GM19438 (cell line): ENCODE measurements at regions not wholly inside any gene's neighbourhood (a gene's known extent, or its start where the extent isn't known, plus 50 kb on each side); places are given as distances from the start of the nearest gene placed in this dataset.

Experiments used
- ATAC-seq: cut with Tn5 transposase; IDR thresholded peaks from one replicate; pipeline ENCODE4 v1.9.1; 2021; ENCODE audit warnings: low read depth; ENCODE audit not compliant: unreplicated experiment

DNA sequence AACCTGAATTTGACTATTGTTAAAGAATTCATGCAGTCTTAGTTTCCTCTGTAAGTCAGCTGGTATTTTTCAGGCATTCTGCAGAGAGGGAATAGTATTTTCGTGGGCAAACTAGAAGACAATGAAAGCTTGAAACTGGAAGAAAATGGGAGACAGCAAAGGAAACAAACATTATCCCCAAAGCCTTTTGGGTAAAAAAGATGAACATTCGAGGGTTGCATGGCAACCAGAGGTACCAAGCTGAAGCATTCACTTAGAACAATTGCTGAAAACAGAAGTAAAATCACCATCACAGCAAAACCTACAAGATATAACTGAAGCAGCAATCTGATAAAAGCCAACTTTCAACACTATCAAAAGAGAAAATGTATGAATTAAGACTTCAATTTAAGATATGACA lies 233.7 kb downstream of the SCG2 start:
- no peak for ATAC-seq

DNA sequence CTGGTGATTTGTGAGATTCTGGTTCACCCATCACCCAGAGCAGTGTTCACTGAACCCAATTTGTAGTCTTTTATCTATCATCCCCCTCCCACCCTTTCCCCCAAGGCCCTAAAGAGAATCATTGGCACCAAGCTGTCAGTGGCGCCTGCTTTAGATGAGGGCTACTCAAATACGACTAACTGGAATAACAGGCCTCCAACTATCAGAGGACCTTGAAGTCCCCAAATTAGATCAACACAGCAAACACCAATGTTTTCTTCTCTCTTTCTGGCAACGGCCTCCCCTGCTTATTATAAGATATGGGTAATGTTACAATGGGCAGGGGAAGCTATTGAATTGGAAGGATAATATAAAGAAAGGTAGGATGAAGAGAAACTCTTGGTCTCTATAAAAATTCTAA lies 232.3 kb downstream of the SCG2 start:
- ATAC-seq: no peak

GRCh38 chr2:223383315-223383714 lies 218.8 kb downstream of the SCG2 start:
- no peak for ATAC-seq

- ATAC-seq: no peak
Measured at GRCh38 chr2:223386189-223386588, 216.0 kb downstream of the SCG2 start.

- ATAC-seq: no peak
Measured at GRCh38 chr2:223386984-223387383, 215.2 kb downstream of the SCG2 start.

GRCh38 chr2:223389624-223390023 lies 212.5 kb downstream of the SCG2 start:
- no peak for ATAC-seq

DNA sequence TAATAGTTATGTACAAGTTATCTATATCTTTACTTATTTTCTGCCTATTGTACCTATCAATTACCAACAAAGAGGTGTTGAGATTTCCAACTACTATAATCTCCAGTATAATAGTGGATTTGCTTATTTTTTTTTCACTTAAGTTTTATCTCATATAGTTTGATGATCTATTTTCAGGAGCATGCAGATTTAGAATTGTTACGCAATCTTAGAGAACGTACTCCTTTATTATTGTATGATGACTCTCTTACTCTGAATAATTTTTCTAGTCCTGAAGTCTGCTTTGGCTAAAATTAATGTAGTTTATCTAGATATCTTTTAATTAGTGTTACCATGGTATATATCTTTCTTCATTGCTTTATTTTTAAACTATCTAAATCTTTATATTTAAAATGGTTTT lies 205.2 kb downstream of the SCG2 start:
- ATAC-seq: no peak

GRCh38 chr2:223399357-223399957 lies 202.7 kb downstream of the SCG2 start:
- ATAC-seq: no peak

DNA sequence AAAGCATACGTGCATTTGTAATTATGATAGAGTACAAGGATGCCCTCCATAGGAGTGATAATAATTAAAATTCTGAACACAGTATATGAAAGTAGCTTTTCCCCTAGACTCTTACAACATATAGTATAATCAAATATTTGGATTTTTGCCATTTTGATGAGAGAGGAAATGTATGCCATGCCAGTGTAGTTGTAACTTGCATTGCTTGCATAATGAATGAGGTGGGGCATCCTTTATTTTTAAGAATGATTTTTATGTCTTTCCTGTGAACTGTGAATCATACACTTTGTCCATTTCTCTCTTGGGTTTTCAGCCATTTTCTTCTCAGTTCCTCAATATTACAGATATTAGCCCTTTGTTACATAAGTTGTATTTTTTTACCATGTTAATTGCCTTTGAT lies 197.5 kb downstream of the SCG2 start:
- no peak for ATAC-seq

GRCh38 chr2:223414646-223415045 lies 187.5 kb downstream of the SCG2 start:
- ATAC-seq: no peak

GRCh38 chr2:223415071-223415470 lies 187.1 kb downstream of the SCG2 start:
- no peak for ATAC-seq

- no peak for ATAC-seq
Measured at GRCh38 chr2:223416815-223417610, 185.1 kb downstream of the SCG2 start.

- ATAC-seq: no peak
Measured at GRCh38 chr2:223418131-223418530, 184.0 kb downstream of the SCG2 start.

GRCh38 chr2:223418604-223419199 lies 183.5 kb downstream of the SCG2 start:
- ATAC-seq: no peak

DNA sequence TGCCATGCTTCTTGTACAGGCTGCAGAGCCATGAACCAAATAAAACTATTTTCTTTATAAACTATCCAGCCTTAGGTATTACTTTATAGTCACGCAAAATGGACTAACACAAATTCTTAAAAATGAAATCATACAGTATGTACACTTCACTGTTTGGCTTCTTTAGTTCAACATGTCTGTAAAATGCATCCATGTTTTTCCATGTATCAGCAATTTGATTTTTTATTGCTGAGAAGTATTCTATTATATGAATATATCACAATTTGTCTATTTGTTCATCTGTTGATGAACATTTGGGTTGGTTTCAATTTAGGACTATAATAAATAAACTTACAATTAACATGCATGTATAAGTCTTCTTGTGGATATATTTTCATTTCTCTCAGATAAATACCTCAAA lies 182.1 kb downstream of the SCG2 start:
- no peak for ATAC-seq

DNA sequence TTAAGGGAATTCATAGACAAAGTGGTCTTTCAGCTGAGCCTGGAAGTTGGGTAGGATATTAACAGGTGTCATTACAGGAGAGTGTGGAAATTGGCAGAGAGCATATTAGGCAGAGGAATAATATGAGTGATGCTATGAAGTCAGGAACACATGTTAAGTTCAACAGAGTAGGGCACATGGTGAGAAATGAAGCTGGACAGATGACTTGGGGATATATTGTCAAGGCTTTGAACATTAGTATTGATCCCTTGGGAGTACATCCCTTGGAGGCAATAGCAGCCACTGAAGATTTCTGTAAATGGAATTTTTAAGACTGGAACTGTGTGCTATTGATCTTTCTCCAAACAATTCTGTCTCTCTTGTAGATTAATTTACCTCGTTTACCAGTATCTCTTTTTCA lies 170.7 kb downstream of the SCG2 start:
- no peak for ATAC-seq

DNA sequence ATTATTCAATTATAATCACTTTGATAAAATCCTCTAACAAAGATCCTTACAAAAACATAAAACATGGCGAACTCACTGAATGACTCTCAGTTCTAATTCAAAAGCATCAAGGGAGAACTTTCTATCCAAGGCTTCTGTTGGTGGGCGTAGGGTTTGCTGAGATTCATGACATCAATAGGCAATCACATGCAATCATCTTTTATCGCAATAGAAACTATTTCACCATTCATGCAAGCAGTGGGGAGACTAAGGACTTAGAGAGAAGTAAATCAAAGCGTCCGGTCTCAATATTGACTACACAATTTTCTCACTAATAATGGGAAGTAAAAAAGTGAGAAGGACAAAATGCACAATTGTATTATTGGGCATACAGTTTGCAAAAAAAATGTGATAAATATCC lies 168.7 kb downstream of the SCG2 start:
- ATAC-seq: no peak

- no peak for ATAC-seq
Measured at GRCh38 chr2:223437788-223438187, 164.4 kb downstream of the SCG2 start.

- no peak for ATAC-seq
Measured at GRCh38 chr2:223439184-223439583, 163.0 kb downstream of the SCG2 start.

GRCh38 chr2:223439786-223440185 lies 162.4 kb downstream of the SCG2 start:
- no peak for ATAC-seq

DNA sequence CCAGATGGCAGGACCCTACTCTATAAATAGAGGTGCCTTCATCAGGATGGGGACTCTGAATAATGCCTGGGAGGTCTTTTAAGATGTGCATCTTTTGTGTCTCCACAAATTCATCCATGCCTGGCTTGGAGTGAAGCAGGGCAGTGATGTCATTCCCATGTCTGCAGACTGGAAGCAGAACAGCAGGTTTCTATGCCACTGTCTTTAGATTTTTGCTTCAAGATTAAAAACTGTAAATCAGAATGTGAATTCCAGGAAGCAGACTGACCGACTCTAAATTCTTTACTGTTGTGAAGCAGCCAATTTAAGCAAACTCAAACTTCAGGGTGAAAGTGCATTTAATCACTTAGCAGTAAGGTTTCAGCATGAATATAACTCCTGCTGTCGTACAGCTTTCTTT lies 159.3 kb downstream of the SCG2 start:
- no peak for ATAC-seq

DNA sequence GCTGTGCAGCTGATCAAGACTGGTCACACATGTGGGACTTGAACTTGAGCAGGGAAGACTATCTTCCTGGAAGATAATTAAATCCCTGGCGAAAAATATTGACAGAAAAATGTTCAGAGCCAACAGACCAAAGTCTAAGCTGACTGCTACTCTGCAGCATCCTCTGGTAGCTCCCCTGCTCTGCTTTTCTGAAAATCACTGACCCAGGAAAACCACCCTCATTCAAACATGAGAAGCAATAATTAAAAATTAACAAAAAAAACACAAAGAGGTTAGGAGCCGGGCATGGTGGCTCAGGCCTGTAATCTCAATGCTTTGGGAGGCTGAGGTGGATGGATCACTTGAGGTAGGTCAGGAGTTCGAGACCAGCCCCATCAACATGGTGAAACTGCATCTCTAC lies 151.9 kb downstream of the SCG2 start:
- no peak for ATAC-seq
